B cell (primary cell): ENCODE measurements at regions not wholly inside any gene's neighbourhood (a gene's known extent, or its start where the extent isn't known, plus 50 kb on each side); places are given as distances from the start of the nearest gene placed in this dataset.

Experiments used
- ATAC-seq: fragments of 200-7000 bp; cut with Tn5 transposase; one replicate; pipeline ENCODE4 v1.10.0; 2021; ENCODE audit warnings: low read depth, mild to moderate bottlenecking, moderate number of reproducible peaks, moderate library complexity
- CTCF ChIA-PET: fragments of 350-600 bp; sonication (Branson Sonifier 250); formaldehyde crosslinking; loops from one replicate; lab custom pipeline; 2021; ENCODE audit warnings: antibody characterized with exemption, inconsistent platforms; lab: Charles Lee
- POLR2A ChIA-PET: fragments of 350-600 bp; sonication (Branson Sonifier 250); formaldehyde crosslinking; loops from one replicate; lab custom pipeline; 2021; ENCODE audit warnings: antibody characterized with exemption; lab: Charles Lee
- DNase-seq: peaks from one replicate; pipeline ENCODE4 v3.0.0; 2013
- H2AFZ ChIP-seq: 2 replicates; pipeline ENCODE4 v1.6.1; 2012; ENCODE audit warnings: mild to moderate bottlenecking, low read depth, low read length; ENCODE audit not compliant: insufficient read depth, poor library complexity, severe bottlenecking
- H3K27ac ChIP-seq, 2 donors: 1 replicate in 1 of 2; 2 replicates in 1 of 2; pipeline ENCODE4 v1.5.1; 2012 to 2013; ENCODE audit warnings: low read length in 2 of 2, mild to moderate bottlenecking in 2 of 2, moderate library complexity in 1 of 2
- H3K27me3 ChIP-seq, 4 experiments: fragments of 200-600 bp in 1 of 4; sonication (generic) in 1 of 4; replicated peaks in 1 of 4; 1 replicate in 2 of 4; 2 replicates in 2 of 4; pipeline versions ENCODE4 v1.6.1 to v1.7.0; 2013 to 2016; ENCODE audit warnings: low read length in 3 of 4, mild to moderate bottlenecking in 2 of 4, mixed read lengths in 1 of 4, moderate library complexity in 1 of 4; ENCODE audit not compliant: insufficient read depth in 4 of 4, control insufficient read depth in 3 of 4; ENCODE audit errors: control extremely low read depth in 1 of 4
- H3K36me3 ChIP-seq, 2 experiments: replicated peaks in 1 of 2; 1 replicate in 1 of 2; 2 replicates in 1 of 2; pipeline versions ENCODE4 v1.6.1 to v1.7.1; 2013; ENCODE audit warnings: low read length in 1 of 2; ENCODE audit not compliant: insufficient read depth in 2 of 2, control insufficient read depth in 1 of 2; ENCODE audit errors: control extremely low read depth in 1 of 2, extremely low read depth in 1 of 2
- H3K4me1 ChIP-seq, 2 donors: fragments of 200-600 bp in 1 of 2; sonication (generic) in 1 of 2; 1 replicate in 1 of 2; 2 replicates in 1 of 2; pipeline versions ENCODE4 v1.5.1 to v1.6.1; 2013 to 2017; ENCODE audit warnings: low read length in 2 of 2; ENCODE audit not compliant: control insufficient read depth in 2 of 2, insufficient read depth in 2 of 2
- H3K4me2 ChIP-seq: replicated peaks from 2 replicates; pipeline ENCODE3; 2012; ENCODE audit warnings: mild to moderate bottlenecking, low read depth, low read length; ENCODE audit not compliant: poor library complexity, severe bottlenecking
- H3K4me3 ChIP-seq, 5 experiments: fragments of 200-600 bp in 1 of 5; sonication (generic) in 1 of 5; 1 replicate in 3 of 5; 2 replicates in 2 of 5; pipeline versions ENCODE4 v1.5.1 to v1.7.0; 2011 to 2016; ENCODE audit warnings: low read length in 4 of 5, mild to moderate bottlenecking in 4 of 5, low read depth in 2 of 5, control low read depth in 1 of 5, moderate library complexity in 1 of 5; ENCODE audit not compliant: insufficient read depth in 1 of 5; ENCODE audit errors: control extremely low read depth in 1 of 5, extremely low read depth in 1 of 5
- H3K79me2 ChIP-seq: fragments of 200-600 bp; sonication (generic); one replicate; pipeline ENCODE4 v1.6.0; 2016; ENCODE audit warnings: low read length; ENCODE audit not compliant: control insufficient read depth, insufficient read depth
- H3K9ac ChIP-seq: fragments of 200-600 bp; sonication (generic); 2 replicates; pipeline ENCODE4 v1.6.1; 2017; ENCODE audit warnings: mild to moderate bottlenecking, low read length, moderate library complexity
- H3K9me3 ChIP-seq, 3 donors: one replicate each; pipeline versions ENCODE4 v1.6.1 to v1.7.1; 2013; ENCODE audit warnings: low read length in 2 of 3; ENCODE audit not compliant: control insufficient read depth in 2 of 3, insufficient read depth in 1 of 3; ENCODE audit errors: control extremely low read depth in 1 of 3
- H4K20me1 ChIP-seq: 2 replicates; pipeline ENCODE4 v1.6.0; 2012; ENCODE audit warnings: mild to moderate bottlenecking, low read length; ENCODE audit not compliant: insufficient read depth, control insufficient read depth, poor library complexity, severe bottlenecking
- H3K27ac Mint-ChIP-seq: one replicate; pipeline ENCODE4 v1.8.0; 2021; ENCODE audit warnings: mixed read lengths
- H3K27me3 Mint-ChIP-seq: one replicate; pipeline ENCODE4 v1.8.0; 2021; ENCODE audit warnings: mixed read lengths
- H3K4me1 Mint-ChIP-seq: one replicate; pipeline ENCODE4 v1.8.0; 2021; ENCODE audit warnings: mixed read lengths
- H3K4me3 Mint-ChIP-seq: one replicate; pipeline ENCODE4 v1.8.0; 2021; ENCODE audit warnings: mixed read lengths
- H3K9me3 Mint-ChIP-seq: one replicate; pipeline ENCODE4 v1.8.0; 2022; ENCODE audit warnings: mixed read lengths; ENCODE audit not compliant: insufficient read depth
- EZH2 ChIP-seq: IDR thresholded peaks from 2 replicates; pipeline ENCODE4 v1.6.1; 2012; ENCODE audit warnings: borderline replicate concordance, low read depth, mild to moderate bottlenecking, moderate library complexity, low read length; ENCODE audit not compliant: insufficient read depth, poor library complexity, severe bottlenecking
- WGBS: methylation state at CpG from one replicate; pipeline ENCODE4 v1.1.5; 2013; ENCODE audit warnings: missing lambda C conversion rate; ENCODE audit not compliant: insufficient coverage; 5-methylcytosine and 5-hydroxymethylcytosine counted together
- intact Hi-C: fragments of 100-400 bp; cut with micrococcal nuclease; formaldehyde crosslinking; loops from one replicate; pipeline ENCODE4 v1.10.0; 2022
- TF ChIP-seq, protein P1 (sequence below): fragments of 200-600 bp; IDR thresholded peaks from one replicate; pipeline ENCODE4 v1.8.0; 2022; ENCODE audit warnings: antibody characterized with exemption, mild to moderate bottlenecking

DNA sequence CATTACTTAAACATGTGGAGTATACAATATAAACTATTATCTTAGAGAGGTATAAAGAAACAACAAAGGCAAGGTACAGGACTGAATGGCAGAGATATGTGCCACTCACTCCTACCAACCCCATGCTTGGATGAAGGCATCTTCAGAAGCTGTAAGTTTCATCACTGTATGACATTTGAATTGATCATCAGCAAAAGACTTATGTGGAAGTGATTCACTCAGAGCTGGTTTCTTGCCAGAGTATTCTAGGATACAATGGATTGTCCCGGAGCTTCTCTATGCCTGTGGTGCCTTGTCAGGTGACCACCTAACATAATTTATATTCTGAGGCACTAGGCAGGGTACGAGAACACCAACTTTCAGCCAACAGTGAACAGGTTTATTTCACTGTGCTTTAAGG is 392.2 kb downstream of the PPP1R2C start:
- H2AFZ ChIP-seq = no peak overlapping the region
- TF ChIP-seq, protein P1, sequence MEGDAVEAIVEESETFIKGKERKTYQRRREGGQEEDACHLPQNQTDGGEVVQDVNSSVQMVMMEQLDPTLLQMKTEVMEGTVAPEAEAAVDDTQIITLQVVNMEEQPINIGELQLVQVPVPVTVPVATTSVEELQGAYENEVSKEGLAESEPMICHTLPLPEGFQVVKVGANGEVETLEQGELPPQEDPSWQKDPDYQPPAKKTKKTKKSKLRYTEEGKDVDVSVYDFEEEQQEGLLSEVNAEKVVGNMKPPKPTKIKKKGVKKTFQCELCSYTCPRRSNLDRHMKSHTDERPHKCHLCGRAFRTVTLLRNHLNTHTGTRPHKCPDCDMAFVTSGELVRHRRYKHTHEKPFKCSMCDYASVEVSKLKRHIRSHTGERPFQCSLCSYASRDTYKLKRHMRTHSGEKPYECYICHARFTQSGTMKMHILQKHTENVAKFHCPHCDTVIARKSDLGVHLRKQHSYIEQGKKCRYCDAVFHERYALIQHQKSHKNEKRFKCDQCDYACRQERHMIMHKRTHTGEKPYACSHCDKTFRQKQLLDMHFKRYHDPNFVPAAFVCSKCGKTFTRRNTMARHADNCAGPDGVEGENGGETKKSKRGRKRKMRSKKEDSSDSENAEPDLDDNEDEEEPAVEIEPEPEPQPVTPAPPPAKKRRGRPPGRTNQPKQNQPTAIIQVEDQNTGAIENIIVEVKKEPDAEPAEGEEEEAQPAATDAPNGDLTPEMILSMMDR = no peak
- no peak for TF ChIP-seq EZH2
- Mint-ChIP-seq H3K4me3 (no peak overlapping the region), H3K4me1 (no peaks in the 10 kb centered on the region), H3K9me3 (no peaks in the 10 kb centered on the region), H3K27me3 (no peaks in the 10 kb centered on the region), H3K27ac (no peak overlapping the region)
- H3K4me3 ChIP-seq = no peak overlapping the region
- no peak overlapping the region for H3K9ac ChIP-seq
- no CpG with 5 or more reads among the region's 2 CpGs for WGBS
- H3K36me3 ChIP-seq = no peaks in the 10 kb centered on the region
- ATAC-seq = no peak
- H3K4me2 ChIP-seq = no peak overlapping the region
- intact Hi-C loops = no loop called here
- H3K27ac ChIP-seq = no peak overlapping the region
- CTCF ChIA-PET = no interaction called here
- no peaks in the 10 kb centered on the region for H4K20me1 ChIP-seq
- H3K79me2 ChIP-seq = no peaks in the 10 kb centered on the region
- POLR2A ChIA-PET = no interaction called here
- no peaks in the 10 kb centered on the region for H3K27me3 ChIP-seq
- no peak for DNase-seq
- no peaks in the 10 kb centered on the region for H3K4me1 ChIP-seq
- H3K9me3 ChIP-seq = no peaks in the 10 kb centered on the region

DNA sequence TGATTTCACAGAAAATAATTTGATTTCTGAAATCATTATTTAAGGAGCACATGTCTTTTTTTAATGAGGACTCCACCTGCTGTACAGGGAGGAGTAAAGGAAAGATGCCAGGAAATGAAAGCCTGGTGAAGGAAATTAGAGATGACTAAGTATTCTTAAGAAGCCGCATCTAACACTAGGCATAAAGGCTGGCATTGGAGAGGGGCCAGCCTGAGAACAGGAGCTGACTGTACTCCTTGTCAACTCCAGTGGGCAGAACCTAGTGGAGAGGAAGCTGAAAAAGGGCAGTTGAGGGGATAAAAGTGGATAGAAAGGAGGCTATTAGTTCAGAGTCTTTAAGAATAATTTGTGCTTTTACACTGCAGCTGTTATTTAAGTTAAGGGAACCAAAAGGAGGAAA is 393.0 kb downstream of the PPP1R2C start:
- H3K27ac Mint-ChIP-seq = no peak overlapping the region
- Histone ChIP-seq H4K20me1 (no peaks in the 10 kb centered on the region), H3K27me3 (no peaks in the 10 kb centered on the region), H3K4me3 (no peak overlapping the region), H3K9ac (no peak overlapping the region), H3K79me2 (no peaks in the 10 kb centered on the region), H3K4me1 (no peaks in the 10 kb centered on the region), H2AFZ (no peak overlapping the region), H3K4me2 (no peak overlapping the region), H3K36me3 (no peaks in the 10 kb centered on the region), H3K9me3 (no peaks in the 10 kb centered on the region), H3K27ac (no peak overlapping the region)
- H3K4me1 Mint-ChIP-seq = no peaks in the 10 kb centered on the region
- no peaks in the 10 kb centered on the region for H3K9me3 Mint-ChIP-seq
- DNase-seq (no peak), ATAC-seq (no peak)
- WGBS = 20% methylated on average over 1 of the region's 1 CpG
- TF ChIP-seq EZH2 = no peak
- TF ChIP-seq, protein P1 = no peak
- no peaks in the 10 kb centered on the region for H3K27me3 Mint-ChIP-seq
- CTCF ChIA-PET = no interaction called here
- POLR2A ChIA-PET = no interaction called here
- intact Hi-C loops = no loop called here
- H3K4me3 Mint-ChIP-seq = no peak overlapping the region
